Fibroblast of skin of left quadriceps (primary cell): ENCODE measurements at regions not wholly inside any gene's neighbourhood (a gene's known extent, or its start where the extent isn't known, plus 50 kb on each side); places are given as distances from the start of the nearest gene placed in this dataset.
"Not testable (repeated sequence)": the region's sequence is repeated elsewhere in the genome, so short reads cannot be mapped to it uniquely, and the experiment has no call there.

Experiments
- DNase-seq, 2 experiments: peaks; one replicate each; pipeline ENCODE4 v3.0.0-alpha.2; 2013; ENCODE audit warnings: low read depth in 2 of 2

DNA sequence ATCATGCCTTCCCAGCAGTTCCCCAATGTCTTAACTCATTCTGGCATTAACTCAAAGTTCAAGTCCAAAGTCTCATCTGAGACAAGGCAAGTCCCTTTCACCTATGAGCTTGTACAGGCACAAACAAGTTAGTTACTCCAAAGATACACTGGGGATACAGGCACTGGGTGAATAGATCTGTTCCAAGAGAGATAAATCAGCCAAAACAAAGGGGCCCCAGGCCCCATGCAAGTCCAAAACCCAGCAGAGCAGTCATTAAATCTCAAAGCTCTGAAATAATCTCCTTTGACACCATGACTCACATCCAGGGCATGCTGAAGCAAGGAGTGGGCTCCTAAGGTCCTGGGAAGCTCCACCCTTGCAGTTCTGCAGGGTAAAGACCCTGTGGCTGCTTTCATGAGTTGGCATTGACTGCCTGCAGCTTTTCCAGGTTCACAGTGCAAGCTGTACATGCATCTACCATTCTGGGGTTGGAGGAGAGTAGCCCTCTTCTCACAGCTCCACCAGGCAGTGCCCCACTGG, 332.2 kb upstream of the KIF2B start:
- no peak for DNase-seq

DNA sequence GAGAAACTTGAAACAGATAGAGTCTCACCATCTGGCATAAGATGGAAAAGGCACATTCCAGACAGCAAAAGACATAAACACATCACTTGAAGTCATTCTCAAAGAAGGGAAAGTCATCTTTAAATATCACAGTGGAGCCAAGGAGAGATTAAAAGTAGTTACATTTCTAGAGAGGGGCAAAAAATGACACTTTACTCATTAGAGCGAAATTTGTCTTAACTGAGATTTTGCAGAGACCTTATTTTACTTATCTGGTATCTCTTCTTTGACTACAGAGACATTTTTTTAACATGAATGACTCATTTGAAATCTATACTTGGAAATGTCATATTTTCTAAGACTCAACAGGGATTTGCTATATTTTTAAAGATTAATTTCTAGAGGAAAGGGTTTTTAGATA, 339.0 kb upstream of the KIF2B start:
- DNase-seq: no peak

DNA sequence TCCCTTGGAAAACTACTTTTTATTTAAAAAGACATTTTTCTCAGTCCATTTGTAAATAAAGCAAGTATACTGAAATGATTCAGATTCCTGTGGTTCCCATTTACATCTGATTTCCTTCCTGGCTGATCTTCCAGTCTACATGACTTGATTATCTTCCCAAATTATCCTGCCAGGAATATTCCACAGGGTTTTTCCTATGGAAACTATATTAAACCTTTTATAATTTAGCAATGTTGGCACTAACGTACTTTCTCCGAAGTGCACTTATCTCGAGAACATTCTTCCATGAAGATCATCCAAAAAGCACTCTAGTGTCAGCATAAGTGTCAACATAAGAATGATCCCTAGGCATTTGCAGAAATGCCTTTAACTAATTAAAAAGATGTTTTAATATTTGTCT, 347.7 kb upstream of the KIF2B start:
- DNase-seq: no peak

DNA sequence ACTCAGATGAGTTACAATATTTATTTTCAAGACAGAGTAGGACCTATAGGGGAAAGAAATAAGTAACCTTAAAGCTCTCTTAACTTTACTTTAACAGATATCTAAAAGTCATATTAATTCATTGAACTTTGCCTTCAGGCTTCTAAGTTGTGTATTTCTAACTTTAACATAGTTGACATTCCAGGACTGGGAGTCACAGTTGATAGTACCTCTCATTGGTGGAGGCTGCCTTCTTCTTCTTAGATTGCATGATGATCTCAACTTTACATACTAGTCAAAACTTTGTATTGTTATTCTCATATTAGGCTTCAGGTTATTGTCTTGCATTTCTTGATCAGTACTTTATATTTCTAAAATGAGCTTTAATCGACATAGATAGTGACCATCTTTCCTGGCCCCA, 350.1 kb upstream of the KIF2B start:
- no peak for DNase-seq

DNA sequence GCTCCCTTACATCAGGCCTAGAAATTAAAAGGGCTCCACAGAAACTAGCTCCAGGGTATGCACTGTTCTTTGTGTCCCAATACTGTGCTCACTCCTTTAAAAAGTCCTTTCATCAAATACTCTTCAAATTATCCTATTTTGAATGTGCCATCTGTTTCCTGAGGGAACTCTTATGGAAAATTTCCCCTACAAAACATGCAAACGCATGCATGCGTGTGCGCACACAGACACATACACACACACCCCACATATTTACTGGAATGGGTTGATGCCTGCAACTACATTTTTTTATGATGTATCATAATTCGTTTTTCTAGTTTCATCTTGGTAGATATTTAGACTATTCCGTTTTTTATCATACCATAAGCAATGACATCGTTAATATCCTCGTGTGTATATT, 351.2 kb upstream of the KIF2B start:
- DNase-seq: no peak

DNA sequence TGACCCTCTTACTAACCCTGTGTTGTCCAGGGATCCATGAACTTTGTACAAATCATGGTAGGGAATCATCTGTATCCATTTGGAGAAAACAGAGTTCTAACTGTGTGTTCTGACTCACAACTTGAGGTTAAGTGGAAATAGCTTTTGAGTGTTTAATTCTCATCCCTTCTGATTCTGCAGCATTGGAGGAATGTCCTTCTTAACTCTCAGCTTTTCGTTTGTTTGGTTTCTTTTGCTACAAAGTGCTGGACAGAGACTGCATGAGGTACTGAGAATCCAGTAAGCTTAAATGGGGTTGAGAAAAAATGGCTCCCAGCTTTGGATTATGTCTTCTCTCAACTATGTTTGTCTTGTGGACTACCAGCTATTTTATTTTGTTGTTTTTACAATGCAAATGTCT, 352.1 kb upstream of the KIF2B start:
- no peak for DNase-seq

DNA sequence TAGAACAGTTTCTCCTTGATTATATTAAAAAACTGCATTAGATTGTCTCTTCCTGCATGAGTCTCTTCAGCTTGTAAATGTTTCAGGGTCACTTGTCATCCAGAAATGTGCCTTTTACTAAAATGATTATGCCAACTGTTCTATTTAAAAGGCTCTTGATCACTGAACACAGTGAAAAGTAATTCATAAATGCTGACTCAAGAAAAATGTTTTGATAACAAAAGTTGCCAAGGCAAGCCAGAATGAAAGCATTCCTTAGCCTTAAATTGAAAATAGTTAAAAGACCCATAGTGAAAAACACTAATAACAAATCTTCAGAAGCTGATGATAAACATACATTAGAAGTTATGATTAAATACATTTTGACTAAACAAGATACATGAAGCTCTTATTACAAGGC, 356.0 kb upstream of the KIF2B start:
- no peak for DNase-seq

DNA sequence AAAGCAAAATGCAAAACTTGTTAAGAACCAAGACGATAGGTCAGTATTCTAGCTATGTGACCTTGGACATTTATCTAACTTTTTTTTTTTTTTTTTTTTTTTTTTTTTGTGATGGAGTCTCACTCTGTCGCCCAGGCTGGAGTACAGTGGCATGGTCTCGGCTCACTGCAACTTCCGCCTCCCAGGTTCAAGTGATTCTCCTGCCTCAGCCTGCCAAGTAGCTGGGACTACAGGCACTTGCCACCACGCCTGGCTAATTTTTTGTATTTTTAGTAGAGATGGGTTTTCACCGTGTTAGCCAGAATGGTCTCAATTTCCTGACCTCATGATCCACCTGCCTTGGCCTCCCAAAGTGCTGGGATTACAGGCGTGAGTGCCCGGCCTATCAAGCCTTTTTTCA, 358.3 kb upstream of the KIF2B start:
- not testable (repeated sequence) for DNase-seq

DNA sequence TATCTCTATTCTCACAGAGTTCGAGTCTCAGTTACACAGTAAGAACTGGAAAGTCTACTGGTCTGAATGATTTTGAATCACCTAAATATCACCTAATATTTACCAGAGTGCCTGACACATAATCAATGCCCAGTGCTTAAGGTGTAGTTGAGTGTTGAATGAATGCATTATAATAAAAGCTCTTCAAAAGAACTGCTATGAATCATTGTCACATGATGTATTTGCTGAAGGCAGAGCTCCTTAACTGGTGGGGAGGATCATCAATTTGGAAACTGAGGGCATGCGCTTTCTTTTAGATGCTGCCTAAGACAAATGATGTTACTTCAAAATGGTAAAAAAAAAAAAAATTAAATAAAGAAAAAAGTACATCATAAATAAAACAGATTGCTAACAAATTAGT, 359.4 kb upstream of the KIF2B start:
- no peak for DNase-seq

DNA sequence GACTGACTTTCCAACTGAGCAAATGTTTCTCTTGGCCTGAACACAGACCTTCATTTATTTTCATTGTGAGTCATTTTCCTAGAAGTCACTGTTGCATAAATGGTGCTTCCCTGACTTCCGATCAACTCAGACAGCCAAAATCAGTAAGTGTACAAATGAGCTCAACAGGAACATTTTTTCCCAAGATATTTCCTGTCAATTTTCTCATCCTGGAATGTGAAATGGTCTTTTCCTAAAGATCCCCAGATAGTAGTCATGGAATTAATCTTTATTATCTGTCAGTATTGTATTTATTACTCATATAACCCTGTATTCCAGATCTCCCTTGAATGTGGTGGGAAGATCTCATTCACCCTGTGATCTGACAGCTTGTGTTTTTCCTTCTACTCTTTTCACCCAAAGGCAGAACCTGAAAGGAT, 360.3 kb upstream of the KIF2B start:
- peak in 1 of 2 experiments; percentile 4 for DNase-seq

DNA sequence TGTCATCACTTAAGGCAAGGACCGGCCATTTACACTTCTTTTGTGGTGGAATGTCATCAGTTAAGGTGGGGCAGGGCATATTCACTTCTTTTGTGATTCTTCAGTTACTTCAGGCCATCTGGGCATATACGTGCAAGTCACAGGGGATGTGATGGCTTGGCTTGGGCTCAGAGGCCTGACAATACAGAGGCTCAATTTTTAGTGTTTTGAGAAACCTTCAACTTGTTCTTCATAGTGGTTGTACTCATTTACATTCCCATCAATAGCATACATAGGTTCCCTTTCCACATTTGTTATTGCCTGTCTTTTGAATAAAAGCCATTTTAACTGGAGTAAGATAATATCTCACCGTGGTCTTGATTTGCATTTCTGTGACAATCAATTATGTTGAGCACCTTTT, 366.8 kb upstream of the KIF2B start:
- not testable (repeated sequence) for DNase-seq

DNA sequence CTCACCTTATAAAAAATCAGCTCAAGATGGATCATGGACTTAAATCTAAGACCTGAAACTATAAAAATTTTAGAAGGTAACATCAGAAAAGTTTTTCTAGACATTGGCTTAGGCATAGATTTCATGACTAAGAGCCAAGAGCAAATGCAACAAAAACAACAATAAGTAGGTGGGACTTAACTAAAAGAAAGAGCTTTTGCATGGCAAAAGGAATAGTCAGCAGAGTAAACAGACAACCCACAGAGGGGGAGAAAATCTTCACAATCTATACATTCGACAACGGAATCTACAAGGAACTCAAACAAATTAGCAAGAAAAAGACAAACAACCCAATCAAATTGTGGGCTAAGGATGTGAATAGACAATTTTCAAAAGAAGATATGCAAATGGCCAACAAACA, 368.4 kb upstream of the KIF2B start:
- no peak for DNase-seq

DNA sequence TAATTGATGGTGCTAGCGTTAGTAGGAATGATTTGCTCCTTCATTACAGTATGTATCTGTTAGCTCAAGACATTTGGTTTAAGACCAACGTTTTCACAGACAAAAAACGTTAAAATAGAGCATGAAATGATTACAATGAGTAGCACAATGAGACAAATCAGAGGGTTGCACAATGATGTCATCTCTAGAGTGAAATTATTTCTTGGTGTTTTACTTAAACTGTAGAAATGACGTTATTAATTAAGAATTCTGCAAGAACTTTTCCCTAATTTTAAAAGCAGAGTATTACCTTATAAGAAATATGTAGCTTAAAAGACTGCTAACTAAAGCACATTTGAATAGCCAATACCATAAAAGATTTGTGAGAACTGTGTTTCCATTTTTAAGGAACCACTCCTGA, 373.4 kb upstream of the KIF2B start:
- no peak for DNase-seq

DNA sequence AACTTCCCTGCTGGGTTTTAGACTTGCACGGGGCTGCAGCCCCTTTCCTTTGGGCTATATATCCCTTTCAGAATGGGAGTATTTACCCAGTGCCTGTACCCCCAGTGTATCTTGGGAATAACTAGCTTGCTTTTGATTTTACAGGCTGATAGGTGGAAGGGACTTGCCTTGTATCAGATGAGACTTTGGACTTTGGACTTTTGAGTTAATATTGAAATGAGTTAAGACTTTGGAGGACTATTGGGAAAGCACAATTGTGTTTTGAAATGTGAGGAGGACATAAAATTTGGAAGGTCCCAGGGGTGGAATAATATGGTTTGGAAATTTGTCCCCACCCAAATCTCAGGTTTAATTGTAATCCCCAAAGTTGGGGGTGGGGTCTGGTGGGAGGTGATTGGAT, 393.8 kb upstream of the KIF2B start:
- no peak for DNase-seq

DNA sequence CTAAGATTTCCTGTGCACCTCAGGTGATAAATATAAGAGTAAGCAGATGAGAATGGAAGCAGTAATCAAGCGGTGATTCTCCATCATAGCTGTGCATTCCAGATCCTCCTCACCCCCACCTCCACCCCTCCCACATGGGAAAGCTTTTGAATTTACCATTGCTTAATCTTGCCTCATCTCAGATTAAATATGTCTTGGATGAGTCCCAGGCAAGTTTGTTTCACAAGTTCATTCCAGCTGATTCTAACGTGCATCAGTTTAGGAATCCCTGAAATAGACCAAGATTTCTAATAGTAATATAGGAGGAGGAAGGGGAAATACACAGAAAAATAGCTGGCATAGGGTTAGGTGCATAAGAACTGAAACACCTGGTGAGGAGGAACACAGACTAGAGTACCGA, 396.2 kb upstream of the KIF2B start:
- peak; percentile 4 to 7 for DNase-seq

DNA sequence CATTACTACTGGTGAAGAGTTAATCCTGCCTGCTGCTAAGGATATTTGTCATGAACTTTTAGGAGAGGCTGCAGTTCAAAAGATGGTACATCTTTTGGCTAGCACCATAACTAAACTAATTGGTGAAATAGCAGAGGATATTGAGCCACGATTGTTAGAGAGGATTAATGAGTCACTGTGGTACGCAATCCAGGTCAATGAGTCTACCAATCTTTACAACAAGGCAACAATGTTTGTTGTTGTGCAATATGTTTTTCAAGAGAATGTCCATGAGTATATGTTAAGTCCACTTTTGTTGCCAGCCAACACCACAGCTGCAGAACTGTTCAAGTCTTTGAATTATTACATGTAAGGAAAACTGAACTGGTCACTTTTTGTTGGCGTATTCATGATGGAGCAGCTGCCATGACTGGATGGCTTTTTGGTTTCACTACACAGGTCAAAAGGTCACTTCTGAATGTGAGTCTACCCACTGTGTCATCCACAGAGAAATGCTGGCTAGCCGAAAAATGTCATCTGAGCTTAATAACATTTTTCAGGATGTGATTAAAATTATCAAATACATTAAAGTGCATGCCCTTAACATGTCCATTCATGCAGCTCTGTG, 402.6 kb upstream of the KIF2B start:
- DNase-seq: no peak

DNA sequence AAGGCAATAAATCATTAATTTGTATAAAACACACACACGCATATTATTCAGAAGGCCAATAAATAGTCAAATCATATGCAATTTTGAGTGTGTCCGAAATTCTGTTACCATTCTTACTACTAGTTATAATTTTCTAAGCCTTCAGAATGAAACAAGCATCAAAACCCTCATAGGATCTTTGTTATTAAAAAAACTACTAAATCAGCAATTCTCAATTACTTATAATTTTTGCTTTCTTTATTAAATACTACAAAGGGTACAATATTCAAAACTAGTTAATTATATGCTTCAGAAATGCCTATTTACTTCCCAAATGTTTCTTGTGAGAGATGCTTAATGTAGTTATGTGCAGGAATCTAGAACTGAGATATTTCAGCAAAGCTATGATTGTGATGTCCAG, 413.1 kb upstream of the KIF2B start:
- DNase-seq: no peak

DNA sequence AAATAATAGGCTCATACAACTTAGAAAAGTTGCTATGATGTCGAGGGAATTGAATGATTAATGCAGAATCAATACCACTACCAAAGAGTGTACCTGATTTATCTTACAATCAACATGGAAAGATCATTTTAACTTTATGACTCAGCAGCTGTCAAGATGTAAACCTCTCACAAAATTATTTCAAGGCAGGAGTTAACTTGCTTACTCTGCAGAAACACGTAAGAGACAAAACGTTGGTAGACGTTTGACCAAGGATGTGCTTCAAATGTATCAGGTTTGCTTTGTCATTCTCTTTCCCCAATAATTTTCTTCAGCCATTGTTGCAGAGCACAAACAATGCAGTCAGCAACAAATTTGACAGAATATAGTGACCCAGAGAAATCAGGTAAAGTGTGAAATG, 415.8 kb upstream of the KIF2B start:
- DNase-seq: no peak

DNA sequence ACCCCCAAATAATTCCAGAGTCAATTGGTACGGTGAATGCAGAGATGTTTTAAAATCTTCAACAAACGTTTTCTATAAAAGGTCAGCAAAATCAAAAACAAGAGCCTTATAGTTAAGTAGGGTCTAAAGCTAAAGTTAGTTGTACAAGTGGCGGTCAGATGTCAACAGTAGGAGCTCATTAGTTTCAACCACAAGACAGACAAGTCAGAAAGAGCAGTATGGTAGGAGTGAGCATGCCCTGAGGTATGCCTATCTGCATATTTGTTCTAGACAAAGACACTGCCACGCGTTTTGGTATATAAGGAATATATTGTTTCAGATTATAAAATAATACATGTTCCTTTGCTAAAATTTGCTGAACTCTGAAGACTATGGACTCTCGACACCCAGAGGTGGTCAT, 431.5 kb upstream of the KIF2B start:
- DNase-seq: no peak

DNA sequence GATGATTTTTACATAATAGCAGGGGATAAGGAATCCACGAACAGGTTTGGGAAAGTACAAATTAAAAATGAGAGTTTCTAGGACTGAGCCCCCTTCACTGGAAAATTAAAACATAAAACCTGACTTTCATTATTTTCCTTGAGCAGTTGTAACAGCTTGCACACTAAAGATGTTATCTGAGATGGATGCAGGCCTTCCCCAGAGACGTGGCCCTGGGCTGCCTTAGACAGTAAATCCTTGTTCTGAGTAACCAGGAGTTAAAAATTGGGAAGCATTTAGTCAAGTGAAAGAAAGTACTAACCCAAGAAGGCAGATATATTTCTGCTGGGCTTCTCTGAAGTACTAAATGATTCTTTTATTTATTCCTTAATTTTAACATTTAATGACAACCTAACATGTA, 432.2 kb upstream of the KIF2B start:
- DNase-seq: no peak

DNA sequence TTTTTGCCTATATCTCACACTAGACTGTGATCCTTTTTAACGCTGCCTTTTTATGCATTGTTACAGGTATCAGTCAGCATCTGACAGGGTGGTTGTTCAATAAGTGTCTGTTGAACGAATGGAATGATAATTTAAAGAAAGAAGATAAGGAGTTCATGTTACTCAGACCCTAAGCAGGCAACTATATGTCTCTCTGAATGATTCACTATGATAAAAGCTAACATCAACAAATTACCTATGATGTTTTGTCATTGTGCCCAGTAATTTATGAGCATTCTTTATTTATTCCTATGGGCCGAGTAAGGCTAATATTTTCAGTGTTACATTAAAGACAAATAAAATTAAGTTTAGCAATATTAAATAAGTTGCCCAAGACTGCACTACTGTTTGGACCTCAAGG, 435.0 kb upstream of the KIF2B start:
- no peak for DNase-seq

DNA sequence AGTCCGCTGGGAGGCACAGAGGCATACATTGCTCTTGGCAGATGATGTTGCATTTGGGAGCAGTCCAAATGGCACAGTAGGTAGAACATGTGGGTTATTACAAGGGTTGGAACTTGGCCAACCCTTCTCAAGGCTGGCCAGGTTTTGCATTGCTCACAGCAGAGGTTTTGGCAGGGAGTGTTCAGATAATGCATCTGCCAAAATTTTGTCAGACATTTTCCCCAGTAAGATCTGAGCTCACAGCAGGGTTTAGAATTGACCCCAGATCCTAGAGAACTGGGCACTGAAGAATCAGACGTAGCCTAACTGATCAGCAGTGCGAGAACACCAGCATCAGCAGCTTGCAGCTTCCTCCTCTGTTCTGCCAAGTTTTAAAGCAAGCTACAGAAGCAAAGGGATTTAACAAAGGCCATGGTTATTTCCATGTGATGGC, 468.8 kb upstream of the KIF2B start:
- no peak for DNase-seq

DNA sequence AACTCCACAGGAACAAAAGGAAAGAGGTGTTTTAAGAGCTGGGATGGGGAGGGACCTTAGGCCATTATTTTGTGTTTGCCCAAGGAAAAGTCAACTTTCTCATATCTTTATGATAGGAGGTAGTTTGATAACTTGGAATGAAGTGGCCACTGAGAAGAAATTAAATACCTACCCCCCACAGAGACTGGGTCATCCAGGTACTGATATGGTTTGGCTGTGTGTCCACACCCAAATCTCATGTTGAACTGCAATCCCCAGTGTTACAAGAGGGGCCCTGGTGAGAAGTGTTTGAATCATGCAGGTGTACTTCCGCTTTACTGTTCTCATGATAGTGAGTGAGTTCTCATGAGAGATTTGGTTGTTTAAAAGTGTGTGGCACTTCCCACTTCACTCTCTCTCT, 477.9 kb upstream of the KIF2B start:
- no peak for DNase-seq

DNA sequence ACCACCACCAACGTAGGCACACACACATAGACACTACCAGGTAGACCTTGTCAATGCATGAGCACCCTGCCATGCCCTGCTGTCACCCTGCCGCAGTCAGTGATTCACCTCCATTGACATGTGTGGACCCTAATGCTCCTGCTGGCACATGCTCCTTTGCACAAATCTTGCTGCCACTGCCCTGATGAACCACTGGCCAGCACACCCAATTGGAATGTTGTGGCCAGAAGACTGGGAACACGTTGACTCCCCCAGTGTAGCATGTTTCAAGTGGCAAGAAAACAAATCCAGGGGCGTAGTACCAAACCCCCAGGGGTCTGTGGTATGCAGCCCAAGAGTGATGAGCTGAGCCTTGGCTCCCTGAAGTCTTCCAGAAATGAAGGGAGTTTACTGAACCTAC, 486.4 kb upstream of the KIF2B start:
- no peak for DNase-seq
